ENCODE measurements at regions not wholly inside any gene's neighbourhood (a gene's known extent, or its start where the extent isn't known, plus 50 kb on each side); places are given as distances from the start of the nearest gene placed in this dataset.

GRCh38 chr1:208336137-208336518 is 91.9 kb upstream of the PLXNA2 start:
- Histone ChIP-seq H2BK12ac (ENCODE audit: low read length) (no peak overlapping the region), H3K4me1 (ENCODE audit: control insufficient read depth in 1 of 2, insufficient read depth in 2 of 2, low read length in 2 of 2) (no peaks in the 10 kb centered on the region), H3K4me3 (ENCODE audit: low read depth, low read length) (no peak overlapping the region), H2BK120ac (ENCODE audit: insufficient read depth, low read length, poor library complexity) (no peak overlapping the region), H3K9ac (ENCODE audit: low read length) (no peak overlapping the region), H3K4me2 (ENCODE audit: low read length) (no peak overlapping the region), H2AFZ (ENCODE audit: insufficient read depth, low read length, poor library complexity) (no peak overlapping the region), H3K4ac (ENCODE audit: low read depth, low read length) (no peak overlapping the region), H3K9me3 (ENCODE audit: insufficient read depth, low read depth, low read length) (no peaks in the 10 kb centered on the region), H3K18ac (ENCODE audit: low read length) (no peak overlapping the region), H3K23ac (ENCODE audit: low read length) (no peak overlapping the region), H3K27ac (ENCODE audit: low read depth, low read length) (no peak overlapping the region), H4K91ac (ENCODE audit: low read depth, low read length) (no peak overlapping the region), H2AK5ac (ENCODE audit: low read length) (no peak overlapping the region), H3K79me2 (ENCODE audit: control insufficient read depth, insufficient read depth, low read length, poor library complexity) (no peaks in the 10 kb centered on the region), H3K36me3 (ENCODE audit: control insufficient read depth in 1 of 2, insufficient read depth in 2 of 2, low read length in 2 of 2) (no peaks in the 10 kb centered on the region), H2BK5ac (ENCODE audit: low read depth, low read length, poor library complexity) (no peak overlapping the region), H4K8ac (ENCODE audit: low read depth, low read length) (no peak overlapping the region), H4K12ac (ENCODE audit: low read depth, low read length) (no peak overlapping the region), H3K14ac (ENCODE audit: low read length) (no peak overlapping the region), H3K79me1 (ENCODE audit: low read length) (no peaks in the 10 kb centered on the region), H3K27me3 (ENCODE audit: insufficient read depth, low read length) (no peaks in the 10 kb centered on the region)
- no CpG with 5 or more reads among the region's 6 CpGs for WGBS (ENCODE audit: extremely low coverage, insufficient coverage, insufficient read length)
- DNase-seq, result no peak

- Histone ChIP-seq H4K12ac (ENCODE audit: low read depth, low read length) (no peak overlapping the region), H3K36me3 (ENCODE audit: control insufficient read depth in 1 of 2, insufficient read depth in 2 of 2, low read length in 2 of 2) (no peaks in the 10 kb centered on the region), H3K14ac (ENCODE audit: low read length) (no peak overlapping the region), H3K4me3 (ENCODE audit: low read depth, low read length) (no peak overlapping the region), H3K79me2 (ENCODE audit: control insufficient read depth, insufficient read depth, low read length, poor library complexity) (no peaks in the 10 kb centered on the region), H3K79me1 (ENCODE audit: low read length) (no peaks in the 10 kb centered on the region), H3K27me3 (ENCODE audit: insufficient read depth, low read length) (no peaks in the 10 kb centered on the region), H2BK12ac (ENCODE audit: low read length) (no peak overlapping the region), H4K91ac (ENCODE audit: low read depth, low read length) (no peak overlapping the region), H2AK5ac (ENCODE audit: low read length) (no peak overlapping the region), H3K4me1 (ENCODE audit: control insufficient read depth in 1 of 2, insufficient read depth in 2 of 2, low read length in 2 of 2) (no peaks in the 10 kb centered on the region), H3K27ac (ENCODE audit: low read depth, low read length) (no peak overlapping the region), H4K8ac (ENCODE audit: low read depth, low read length) (no peak overlapping the region), H2BK5ac (ENCODE audit: low read depth, low read length, poor library complexity) (no peak overlapping the region), H3K4me2 (ENCODE audit: low read length) (no peak overlapping the region), H3K9me3 (ENCODE audit: insufficient read depth, low read depth, low read length) (no peaks in the 10 kb centered on the region), H2BK120ac (ENCODE audit: insufficient read depth, low read length, poor library complexity) (no peak overlapping the region), H3K23ac (ENCODE audit: low read length) (no peak overlapping the region), H3K18ac (ENCODE audit: low read length) (no peak overlapping the region), H2AFZ (ENCODE audit: insufficient read depth, low read length, poor library complexity) (no peak overlapping the region), H3K4ac (ENCODE audit: low read depth, low read length) (no peak overlapping the region), H3K9ac (ENCODE audit: low read length) (no peak overlapping the region)
- DNase-seq, result no peak
- no CpG with 5 or more reads among the region's 2 CpGs for WGBS (ENCODE audit: extremely low coverage, insufficient coverage, insufficient read length)
Measured at GRCh38 chr1:208339911-208340310, 95.7 kb upstream of the PLXNA2 start.

GRCh38 chr1:208343226-208343625 is 99.0 kb upstream of the PLXNA2 start:
- Histone ChIP-seq H3K23ac (ENCODE audit: low read length) (no peak overlapping the region), H3K18ac (ENCODE audit: low read length) (no peak overlapping the region), H3K9me3 (ENCODE audit: insufficient read depth, low read depth, low read length) (no peaks in the 10 kb centered on the region), H2BK120ac (ENCODE audit: insufficient read depth, low read length, poor library complexity) (no peak overlapping the region), H2AK5ac (ENCODE audit: low read length) (no peak overlapping the region), H4K8ac (ENCODE audit: low read depth, low read length) (no peak overlapping the region), H3K27me3 (ENCODE audit: insufficient read depth, low read length) (no peaks in the 10 kb centered on the region), H3K79me2 (ENCODE audit: control insufficient read depth, insufficient read depth, low read length, poor library complexity) (no peaks in the 10 kb centered on the region), H3K27ac (ENCODE audit: low read depth, low read length) (no peak overlapping the region), H3K4ac (ENCODE audit: low read depth, low read length) (no peak overlapping the region), H4K91ac (ENCODE audit: low read depth, low read length) (no peak overlapping the region), H4K12ac (ENCODE audit: low read depth, low read length) (no peak overlapping the region), H2BK12ac (ENCODE audit: low read length) (no peak overlapping the region), H3K4me3 (ENCODE audit: low read depth, low read length) (no peak overlapping the region), H3K4me2 (ENCODE audit: low read length) (no peak overlapping the region), H2BK5ac (ENCODE audit: low read depth, low read length, poor library complexity) (no peak overlapping the region), H3K9ac (ENCODE audit: low read length) (no peak overlapping the region), H3K79me1 (ENCODE audit: low read length) (no peaks in the 10 kb centered on the region), H2AFZ (ENCODE audit: insufficient read depth, low read length, poor library complexity) (no peak overlapping the region), H3K14ac (ENCODE audit: low read length) (no peak overlapping the region), H3K4me1 (ENCODE audit: control insufficient read depth in 1 of 2, insufficient read depth in 2 of 2, low read length in 2 of 2) (no peaks in the 10 kb centered on the region), H3K36me3 (ENCODE audit: control insufficient read depth in 1 of 2, insufficient read depth in 2 of 2, low read length in 2 of 2) (no peaks in the 10 kb centered on the region)
- no CpG with 5 or more reads among the region's 4 CpGs for WGBS (ENCODE audit: extremely low coverage, insufficient coverage, insufficient read length)
- no peak for DNase-seq

- no peaks in the 10 kb centered on the region for H3K79me2 ChIP-seq (ENCODE audit: control insufficient read depth, insufficient read depth, low read length, poor library complexity)
- H3K4me1 ChIP-seq (ENCODE audit: control insufficient read depth in 1 of 2, insufficient read depth in 2 of 2, low read length in 2 of 2), result no peaks in the 10 kb centered on the region
- H3K23ac ChIP-seq (ENCODE audit: low read length), result no peak overlapping the region
- DNase-seq, result no peak
- H3K9me3 ChIP-seq (ENCODE audit: insufficient read depth, low read depth, low read length), result no peaks in the 10 kb centered on the region
- no peaks in the 10 kb centered on the region for H3K79me1 ChIP-seq (ENCODE audit: low read length)
- no peak overlapping the region for H2AK5ac ChIP-seq (ENCODE audit: low read length)
- H3K14ac ChIP-seq (ENCODE audit: low read length), result no peak overlapping the region
- no peak overlapping the region for H3K18ac ChIP-seq (ENCODE audit: low read length)
- H3K27me3 ChIP-seq (ENCODE audit: insufficient read depth, low read length), result no peaks in the 10 kb centered on the region
- no peak overlapping the region for H2AFZ ChIP-seq (ENCODE audit: insufficient read depth, low read length, poor library complexity)
- H3K9ac ChIP-seq (ENCODE audit: low read length), result no peak overlapping the region
- no peak overlapping the region for H2BK120ac ChIP-seq (ENCODE audit: insufficient read depth, low read length, poor library complexity)
- no peak overlapping the region for H3K4me3 ChIP-seq (ENCODE audit: low read depth, low read length)
- H4K12ac ChIP-seq (ENCODE audit: low read depth, low read length), result no peak overlapping the region
- no peak overlapping the region for H4K91ac ChIP-seq (ENCODE audit: low read depth, low read length)
- no peak overlapping the region for H3K4me2 ChIP-seq (ENCODE audit: low read length)
- no peaks in the 10 kb centered on the region for H3K36me3 ChIP-seq (ENCODE audit: control insufficient read depth in 1 of 2, insufficient read depth in 2 of 2, low read length in 2 of 2)
- H2BK5ac ChIP-seq (ENCODE audit: low read depth, low read length, poor library complexity), result no peak overlapping the region
- WGBS (ENCODE audit: extremely low coverage, insufficient coverage, insufficient read length), result 100% methylated on average over 1 of the region's 9 CpGs
- no peak overlapping the region for H4K8ac ChIP-seq (ENCODE audit: low read depth, low read length)
- no peak overlapping the region for H3K27ac ChIP-seq (ENCODE audit: low read depth, low read length)
- no peak overlapping the region for H2BK12ac ChIP-seq (ENCODE audit: low read length)
- H3K4ac ChIP-seq (ENCODE audit: low read depth, low read length), result no peak overlapping the region
Measured at GRCh38 chr1:208344202-208344857, 100.1 kb upstream of the PLXNA2 start.
